ENCODE measurements at regions not wholly inside any gene's neighbourhood (a gene's known extent, or its start where the extent isn't known, plus 50 kb on each side); places are given as distances from the start of the nearest gene placed in this dataset.
"Not testable (repeated sequence)": the region's sequence is repeated elsewhere in the genome, so short reads cannot be mapped to it uniquely, and the experiment has no call there.

- DNase-seq: no peak
These were observed 600.6 kb upstream of the FAT3 start for GRCh38 chr11:91624021-91624420.

DNA sequence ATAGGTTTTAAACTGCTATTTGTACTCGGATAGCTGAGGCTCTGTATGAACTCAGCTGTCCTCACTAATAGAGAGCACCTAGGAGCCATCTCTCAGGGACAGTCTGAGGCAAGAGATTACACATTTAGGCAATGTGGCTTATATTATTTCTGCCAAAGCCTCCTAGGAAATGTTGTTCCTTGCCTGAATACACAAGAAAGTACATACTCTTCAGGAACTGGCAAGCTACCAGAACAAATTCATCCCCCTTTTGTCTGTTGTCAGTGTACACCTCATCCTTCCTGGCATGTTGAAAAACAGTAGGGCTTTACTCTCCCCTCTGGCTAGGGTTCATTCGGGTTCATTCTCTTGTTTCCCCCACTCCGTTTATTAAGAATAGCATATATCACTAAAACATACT lies 615.9 kb upstream of the FAT3 start:
- no peak for DNase-seq

- DNase-seq: no peak
These were observed 628.5 kb upstream of the FAT3 start for GRCh38 chr11:91596111-91596510.

DNA sequence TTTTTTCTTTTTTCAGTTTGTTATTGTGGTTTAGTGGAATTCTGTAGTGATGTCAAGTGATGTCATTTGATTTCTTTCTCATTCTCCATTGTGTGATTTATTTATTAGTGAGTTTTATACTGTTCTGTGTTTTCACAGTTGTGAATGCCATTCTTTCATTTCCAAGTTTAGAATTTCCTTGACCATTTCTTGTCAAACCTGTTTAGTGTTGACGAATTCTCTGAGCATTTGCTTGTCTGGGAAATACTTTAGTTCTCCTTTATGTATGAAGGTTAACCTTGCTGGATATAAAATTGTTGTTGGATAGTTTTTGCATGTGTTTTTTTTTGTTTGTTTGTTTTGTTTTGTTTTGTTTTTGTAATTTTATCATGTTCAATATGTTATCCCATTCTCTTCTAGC lies 633.6 kb upstream of the FAT3 start:
- DNase-seq: no peak

GRCh38 chr11:91587131-91587530 lies 637.5 kb upstream of the FAT3 start:
- no peak for DNase-seq

GRCh38 chr11:91585035-91585801 lies 639.4 kb upstream of the FAT3 start:
- no peak for DNase-seq

DNA sequence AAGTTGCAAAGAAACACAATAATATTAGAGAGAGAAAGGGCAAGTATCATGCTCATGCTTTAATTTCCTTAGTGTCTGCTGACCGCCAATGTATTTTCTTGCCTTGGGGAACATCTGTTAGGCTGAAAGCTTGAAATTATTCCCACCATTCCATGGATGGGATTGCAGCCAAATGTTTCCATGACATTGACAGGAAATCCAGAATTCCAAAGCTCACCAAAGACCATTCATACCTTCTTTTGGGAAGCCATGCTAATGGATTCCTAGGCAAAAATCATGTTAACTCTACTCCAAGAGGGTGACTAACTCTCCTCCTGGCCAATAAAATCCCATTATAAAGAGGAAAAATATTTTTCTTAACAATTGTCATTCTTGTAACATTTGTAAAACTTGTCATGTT lies 661.4 kb upstream of the FAT3 start:
- DNase-seq: no peak

DNA sequence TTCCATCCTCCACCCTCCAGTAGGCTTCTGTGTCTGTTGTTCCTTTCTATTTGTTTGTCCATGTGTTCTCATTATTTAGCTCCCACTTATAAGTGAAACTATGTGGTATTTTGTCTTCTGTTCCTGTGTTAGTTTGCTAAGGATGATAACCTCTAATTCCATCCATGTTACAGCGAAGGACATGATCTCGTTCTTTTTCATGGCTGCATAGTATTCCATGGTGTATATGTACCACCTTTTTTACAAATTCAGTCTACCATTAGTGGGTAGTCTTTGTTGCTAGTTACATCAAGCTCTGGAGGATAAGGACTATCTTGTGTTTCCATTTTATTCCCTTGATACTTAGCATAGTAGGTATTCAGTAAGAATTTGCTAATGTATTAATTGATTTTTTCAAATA lies 664.2 kb upstream of the FAT3 start:
- no peak for DNase-seq

- DNase-seq: no peak
These were observed 686.6 kb upstream of the FAT3 start for GRCh38 chr11:91538065-91538464.

DNA sequence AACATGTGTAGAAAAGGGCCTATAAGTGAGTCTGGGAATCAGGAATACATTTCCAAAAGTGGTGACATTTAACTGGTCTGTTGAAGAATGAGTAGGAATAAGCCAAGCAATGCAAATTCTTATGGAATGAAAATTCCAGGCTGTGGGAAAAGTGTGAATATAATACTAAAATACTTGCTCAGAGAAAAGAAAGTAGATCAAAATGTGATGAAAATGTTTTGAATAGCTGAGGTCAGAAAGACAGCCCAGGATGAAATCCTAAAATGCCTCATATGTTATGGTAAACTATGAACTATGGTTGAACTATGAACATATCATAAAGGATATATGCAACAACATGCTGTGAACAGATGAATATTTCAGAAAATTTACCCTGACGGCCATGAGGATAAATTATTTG lies 688.3 kb upstream of the FAT3 start:
- DNase-seq: no peak

DNA sequence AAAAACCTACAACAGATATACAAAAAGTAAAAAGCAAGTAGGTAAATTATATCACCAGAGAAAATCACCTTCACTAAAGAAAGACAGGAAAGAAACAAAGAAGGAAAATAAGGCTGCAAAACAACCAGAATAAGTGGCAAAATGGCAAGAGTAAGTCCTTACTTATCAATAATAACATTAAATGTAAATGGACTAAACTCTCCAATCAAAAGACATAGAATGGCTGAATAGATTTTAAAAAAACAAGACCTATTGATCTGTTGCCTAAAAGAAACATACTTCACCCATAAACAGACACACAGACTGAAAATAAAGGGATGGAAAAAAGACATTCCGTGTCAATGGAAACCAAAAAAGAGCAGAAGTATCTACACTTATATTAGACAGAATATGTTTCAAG lies 695.7 kb upstream of the FAT3 start:
- no peak for DNase-seq

GRCh38 chr11:91527380-91528030 lies 697.1 kb upstream of the FAT3 start:
- no peak for DNase-seq

GRCh38 chr11:91513734-91514133 lies 710.9 kb upstream of the FAT3 start:
- DNase-seq: no peak

GRCh38 chr11:91497847-91498246 lies 726.8 kb upstream of the FAT3 start:
- no peak for DNase-seq

DNA sequence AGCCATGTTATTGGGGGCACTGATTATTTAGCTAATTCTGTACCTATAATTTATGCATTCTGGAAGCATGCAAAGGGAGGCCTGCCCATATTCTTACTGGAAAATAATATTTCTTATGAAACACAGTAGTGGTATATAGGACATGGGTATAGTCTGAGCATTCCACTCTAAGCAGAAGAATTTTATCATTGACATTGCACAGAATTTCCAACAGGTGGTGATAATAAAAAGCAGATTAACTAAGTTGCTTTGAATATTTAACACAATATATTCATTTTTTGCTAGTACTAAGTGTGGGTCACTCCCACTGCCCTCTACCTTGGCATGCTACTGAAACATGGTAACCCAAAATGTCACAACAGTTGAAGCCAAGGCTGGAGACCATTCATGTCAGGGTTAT lies 728.8 kb upstream of the FAT3 start:
- DNase-seq: no peak

DNA sequence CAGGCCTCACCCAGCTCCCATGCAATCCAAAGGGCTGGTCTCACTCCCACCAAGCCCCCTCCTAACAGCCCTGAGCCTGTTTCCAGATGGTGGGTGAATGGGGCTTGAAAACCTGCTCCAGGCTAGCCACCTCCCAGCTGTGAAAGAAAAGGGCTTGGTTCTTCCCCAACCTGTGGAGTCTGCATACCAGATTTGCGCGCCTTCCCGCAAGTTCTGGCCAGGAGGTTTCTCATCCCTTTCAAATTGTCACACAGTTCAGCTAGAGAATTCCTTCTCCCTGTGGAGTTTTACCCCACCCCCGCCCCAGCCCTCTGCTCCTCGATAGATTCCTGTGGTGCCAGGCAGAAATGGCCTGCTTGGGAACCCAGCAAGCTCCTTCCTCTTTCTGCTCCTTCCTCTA lies 734.6 kb upstream of the FAT3 start:
- no peak for DNase-seq

DNA sequence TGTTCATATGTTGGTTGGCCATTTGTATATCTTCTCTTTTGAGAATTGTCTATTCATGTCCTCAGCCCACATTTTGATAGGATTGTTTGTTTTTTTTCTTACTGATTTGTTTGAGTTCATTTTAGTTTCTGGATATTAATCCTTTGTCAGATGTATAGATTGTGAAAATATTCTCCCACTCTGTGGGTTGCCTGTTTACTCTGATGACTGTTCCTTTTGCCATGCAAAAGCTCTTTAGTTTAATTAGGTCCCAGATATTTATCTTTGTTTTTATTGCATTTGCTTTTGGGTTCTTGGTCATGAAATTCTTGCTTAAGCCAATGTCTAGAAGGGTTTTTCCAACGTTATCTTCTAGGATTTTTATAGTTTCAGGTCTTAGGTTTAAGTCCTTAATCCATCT lies 740.7 kb upstream of the FAT3 start:
- not testable (repeated sequence) for DNase-seq

GRCh38 chr11:91481875-91482274 lies 742.7 kb upstream of the FAT3 start:
- DNase-seq: not testable (repeated sequence)

- no peak for DNase-seq
These were observed 754.0 kb upstream of the FAT3 start for GRCh38 chr11:91470656-91471055.

- no peak for DNase-seq
These were observed 764.8 kb upstream of the FAT3 start for GRCh38 chr11:91459840-91460239.

GRCh38 chr11:91446267-91446666 lies 778.4 kb upstream of the FAT3 start:
- DNase-seq: no peak

GRCh38 chr11:91435694-91436395 lies 788.8 kb upstream of the FAT3 start:
- DNase-seq: no peak

- no peak for DNase-seq
These were observed 791.2 kb upstream of the FAT3 start for GRCh38 chr11:91433284-91434010.

DNA sequence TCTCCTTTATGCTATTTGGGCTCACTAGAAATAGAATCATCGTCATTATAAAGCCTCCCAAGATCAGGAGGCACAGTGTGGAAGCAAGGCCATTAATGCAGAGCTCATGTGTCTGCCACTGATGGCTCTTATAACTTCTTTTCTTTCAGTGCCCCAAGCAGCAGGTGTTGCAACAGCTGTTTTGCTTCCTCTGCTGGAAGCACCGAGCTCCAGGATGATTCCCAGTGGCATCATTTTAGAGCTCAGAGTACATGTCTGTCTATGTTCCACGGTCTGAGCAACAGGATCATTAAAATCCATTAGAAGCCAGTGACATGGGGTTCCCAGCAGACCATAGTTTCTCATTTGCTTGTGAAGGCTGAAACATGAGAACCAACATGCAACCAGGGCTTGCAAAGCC lies 803.0 kb upstream of the FAT3 start:
- no peak for DNase-seq

All from MV-4-11 (cell line).